H4 (cell line): ENCODE measurements at regions not wholly inside any gene's neighbourhood (a gene's known extent, or its start where the extent isn't known, plus 50 kb on each side); places are given as distances from the start of the nearest gene placed in this dataset.

Experiments used
- DNase-seq: peaks from one replicate; pipeline ENCODE4 v3.0.0-alpha.2; 2015; ENCODE audit warnings: low spot score

DNA sequence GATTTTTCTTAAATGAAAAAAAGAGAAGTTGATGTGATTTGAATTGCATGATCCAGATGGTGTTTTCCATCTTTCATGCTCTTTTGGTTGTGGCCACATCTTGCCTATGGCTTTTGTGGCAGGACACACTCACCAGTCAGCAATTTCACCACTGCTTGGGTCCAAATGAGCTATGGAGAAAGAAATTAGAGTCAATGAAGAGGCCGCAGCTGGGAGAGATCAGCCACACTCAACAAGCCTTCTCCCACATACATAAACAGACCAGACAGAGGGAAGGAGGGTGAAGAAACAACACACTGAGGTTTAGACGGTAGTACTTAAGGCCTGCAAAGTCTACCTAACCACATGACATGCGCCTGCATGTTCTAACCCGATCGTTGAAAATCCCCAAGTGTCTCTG, 110.7 kb upstream of the CDIN1 start:
- DNase-seq, result peak; percentile 66

DNA sequence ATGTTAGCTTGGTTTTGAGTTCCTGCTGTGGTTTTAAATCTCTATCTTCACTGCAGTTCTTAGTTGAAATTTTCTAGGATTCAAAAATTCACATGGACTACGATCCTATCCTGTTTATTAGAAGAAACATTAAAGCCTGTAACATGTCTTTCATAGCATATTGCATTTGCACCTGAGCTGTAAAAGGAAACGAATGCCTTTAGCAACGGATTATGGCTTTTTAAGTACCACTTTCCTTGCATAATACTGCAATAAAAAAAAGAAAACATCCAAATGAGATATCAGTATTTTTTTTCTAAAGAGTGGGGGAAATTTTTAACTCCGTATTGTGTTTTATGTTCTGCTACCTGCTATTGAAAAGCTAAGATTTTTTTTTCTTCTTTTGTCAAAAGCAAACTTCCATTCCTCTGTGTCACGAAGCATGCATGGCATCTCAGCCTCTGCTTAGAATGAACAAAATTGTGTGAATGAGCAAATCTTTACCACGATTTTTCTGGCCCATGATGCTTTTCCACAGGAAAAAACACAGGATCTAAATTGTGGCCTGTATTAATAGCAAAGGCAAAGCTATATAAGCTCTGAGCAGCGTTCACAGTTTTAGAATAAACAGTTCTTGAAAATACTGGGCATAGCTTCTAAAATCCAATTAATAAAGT, 110.0 kb upstream of the CDIN1 start:
- DNase-seq, result no peak

DNA sequence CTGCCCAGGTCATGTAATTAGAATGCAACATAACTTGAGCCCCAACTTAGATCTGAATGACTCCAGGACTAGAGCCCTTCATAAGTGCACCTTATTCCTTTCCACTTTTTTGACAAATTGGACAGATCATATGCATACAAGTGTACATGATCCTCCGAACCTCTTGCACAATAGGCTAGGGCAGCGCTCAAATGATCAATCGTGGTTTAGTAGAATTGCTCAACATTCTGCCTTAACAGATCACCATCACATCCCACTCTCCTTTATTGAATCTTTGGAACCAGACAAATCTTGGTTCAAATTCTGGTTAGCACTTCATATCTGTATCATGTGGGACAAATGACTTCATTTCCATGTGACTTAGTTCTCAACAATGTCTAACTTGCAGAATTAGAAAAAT, 106.8 kb upstream of the CDIN1 start:
- DNase-seq, result no peak

DNA sequence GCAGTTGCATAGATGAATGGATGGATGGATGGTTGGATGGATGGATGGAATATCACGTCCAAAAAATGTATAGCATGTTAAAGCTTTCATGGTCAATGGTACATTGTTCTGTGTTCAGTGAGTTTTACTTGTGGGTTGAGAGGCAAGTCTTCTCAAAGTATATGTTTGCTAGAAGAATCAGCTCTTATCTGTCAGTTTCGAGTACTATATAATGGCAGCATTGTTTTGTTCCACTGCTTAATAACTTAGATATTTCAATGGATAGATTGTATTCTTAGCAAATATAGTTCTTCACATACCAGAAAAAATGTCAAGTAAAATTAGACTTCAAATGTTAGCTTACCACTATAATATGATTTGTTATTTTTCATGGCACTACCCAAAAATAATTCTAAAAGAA, 100.9 kb upstream of the CDIN1 start:
- no peak for DNase-seq

DNA sequence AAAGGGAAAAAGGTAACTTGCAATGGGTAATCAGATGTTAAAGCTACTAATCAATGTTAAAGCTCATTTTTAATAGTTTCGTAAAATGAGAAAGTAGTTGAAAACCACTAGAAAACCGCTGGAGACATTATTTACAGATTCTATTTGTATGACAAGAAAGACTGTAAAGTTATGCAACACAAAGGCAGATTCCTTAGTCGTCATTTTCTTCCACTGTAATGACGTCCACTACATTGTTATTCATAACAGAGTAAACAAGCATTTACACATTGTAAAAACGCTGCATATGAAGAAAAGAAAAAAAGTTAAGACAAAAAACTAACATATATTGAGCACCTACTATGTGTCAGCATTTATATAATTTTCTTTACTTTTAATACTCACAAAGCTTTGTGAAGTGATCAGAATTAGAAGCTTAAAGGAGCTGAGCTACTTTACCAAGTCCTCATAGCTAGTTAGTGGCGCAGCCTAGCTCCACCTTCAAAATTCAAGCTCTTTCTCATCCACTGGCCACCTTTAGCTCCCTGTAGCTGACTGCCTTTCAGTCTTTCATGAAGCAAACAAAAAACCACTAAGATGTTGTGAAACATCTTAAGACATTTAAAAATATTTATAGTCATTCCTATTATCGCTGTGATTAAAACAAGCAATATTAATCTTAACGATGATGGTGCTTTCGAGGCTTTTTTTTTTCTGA, 100.1 kb upstream of the CDIN1 start:
- DNase-seq, result no peak

DNA sequence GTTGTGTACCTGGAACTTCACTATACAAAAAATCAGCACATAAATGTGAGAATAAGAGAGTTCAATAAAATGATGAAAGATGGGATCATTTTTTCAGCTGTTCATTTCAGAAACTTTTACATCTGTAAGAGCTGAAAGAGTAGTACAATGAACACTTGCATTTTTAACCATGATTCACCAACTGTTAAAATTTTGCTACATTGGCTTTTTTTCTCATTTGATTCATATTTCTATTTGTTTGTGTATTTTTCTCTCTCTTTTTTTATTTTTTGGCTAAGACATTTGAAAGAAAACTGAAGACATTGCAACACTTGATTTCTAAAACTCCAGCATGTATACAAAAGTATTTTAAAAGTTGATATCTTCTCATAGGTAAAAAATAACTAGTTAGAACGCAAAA, 98.3 kb upstream of the CDIN1 start:
- no peak for DNase-seq

DNA sequence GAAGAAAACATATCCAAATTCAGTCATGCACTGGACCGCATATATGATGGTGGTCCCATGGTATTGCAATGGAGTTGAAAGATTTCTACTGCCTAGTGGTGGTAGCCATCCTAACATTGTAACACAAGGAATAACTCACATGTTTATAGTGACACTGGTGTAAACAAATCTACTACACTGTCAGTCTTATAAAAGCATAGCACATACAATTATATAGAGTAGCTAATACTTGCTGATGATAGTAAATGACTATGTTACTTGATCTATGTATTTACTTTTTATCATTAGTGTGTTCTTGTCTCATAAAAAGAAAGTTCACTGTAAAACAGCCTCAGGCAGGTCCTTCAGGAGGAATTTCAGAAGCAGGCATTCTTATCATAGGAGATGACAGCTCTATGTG, 96.0 kb upstream of the CDIN1 start:
- no peak for DNase-seq

- no peak for DNase-seq
Observed at GRCh38 chr15:36484038-36484778, 95.2 kb upstream of the CDIN1 start.

GRCh38 chr15:36491912-36492311, 87.5 kb upstream of the CDIN1 start:
- DNase-seq, result no peak

GRCh38 chr15:36495456-36495991, 83.9 kb upstream of the CDIN1 start:
- DNase-seq, result no peak

GRCh38 chr15:36497901-36498300, 81.5 kb upstream of the CDIN1 start:
- DNase-seq, result no peak

- DNase-seq, result no peak
Observed at GRCh38 chr15:36498401-36498800, 81.0 kb upstream of the CDIN1 start.

DNA sequence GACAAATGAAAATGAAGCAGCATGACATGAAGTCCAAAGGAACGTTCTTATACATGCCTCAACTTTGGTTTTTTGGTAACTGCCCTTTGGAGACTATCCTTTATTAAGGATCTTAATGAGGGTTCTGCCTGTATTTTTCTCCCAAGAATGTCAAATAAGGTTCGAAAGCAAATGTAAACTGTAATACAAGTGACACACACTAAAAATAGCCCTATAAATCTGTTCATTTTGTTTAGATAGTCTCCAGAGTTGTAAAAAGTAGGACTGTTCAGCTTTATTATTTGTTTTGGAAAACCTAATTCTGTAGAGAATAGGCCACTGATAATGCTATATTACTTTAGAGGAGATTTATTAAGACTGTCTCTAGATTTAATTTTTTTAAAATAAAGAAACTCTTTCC, 80.5 kb upstream of the CDIN1 start:
- no peak for DNase-seq

GRCh38 chr15:36499412-36500389, 79.7 kb upstream of the CDIN1 start:
- DNase-seq, result no peak

DNA sequence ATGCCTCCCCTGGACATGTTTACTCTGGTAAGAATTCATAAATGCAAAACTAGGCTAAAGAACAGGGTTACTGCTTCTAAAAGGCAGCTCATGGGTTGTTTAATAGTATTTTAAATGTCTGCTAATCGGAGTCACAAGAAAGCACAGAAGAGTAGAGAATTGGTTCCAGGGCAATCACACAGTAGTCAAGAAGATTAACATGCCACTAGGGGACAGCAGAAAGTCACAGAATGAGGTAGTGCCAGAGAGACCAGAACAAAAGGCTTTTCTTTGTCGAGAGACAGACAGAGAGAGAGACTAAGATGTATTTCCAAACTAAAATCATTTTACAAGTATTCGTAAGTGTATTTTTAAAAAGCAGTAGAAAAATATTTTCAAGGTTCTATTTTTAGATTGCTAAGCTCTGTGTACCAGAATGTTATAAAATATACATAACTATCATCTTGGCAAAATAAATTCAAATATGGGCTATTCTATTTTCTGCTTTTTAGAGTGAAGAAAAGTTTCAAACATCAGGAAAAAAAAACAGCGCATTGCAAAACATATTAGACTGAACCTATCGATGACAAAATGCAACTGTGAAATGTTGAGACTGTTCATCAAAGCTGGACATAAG, 78.3 kb upstream of the CDIN1 start:
- peak; percentile 84 for DNase-seq

DNA sequence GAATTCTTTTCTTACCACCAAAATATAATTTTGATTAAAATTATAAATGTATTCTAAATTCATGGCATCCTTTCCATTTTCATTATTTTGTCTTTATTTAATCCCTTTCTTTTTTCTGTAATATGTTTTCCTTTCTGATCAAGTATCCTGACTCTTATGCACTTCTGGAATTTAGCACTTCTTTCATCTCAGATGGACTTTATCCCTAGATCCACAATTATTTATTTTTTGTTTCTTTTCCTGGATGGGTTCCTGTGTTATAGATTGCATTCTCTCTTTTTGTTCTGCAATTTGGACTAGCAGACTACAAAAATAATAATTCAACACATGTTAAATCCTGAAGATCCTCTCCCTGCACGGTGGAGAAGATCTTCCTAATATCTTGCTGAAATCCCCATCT, 76.9 kb upstream of the CDIN1 start:
- DNase-seq, result no peak

- DNase-seq, result no peak
Observed at GRCh38 chr15:36506733-36507356, 72.6 kb upstream of the CDIN1 start.

DNA sequence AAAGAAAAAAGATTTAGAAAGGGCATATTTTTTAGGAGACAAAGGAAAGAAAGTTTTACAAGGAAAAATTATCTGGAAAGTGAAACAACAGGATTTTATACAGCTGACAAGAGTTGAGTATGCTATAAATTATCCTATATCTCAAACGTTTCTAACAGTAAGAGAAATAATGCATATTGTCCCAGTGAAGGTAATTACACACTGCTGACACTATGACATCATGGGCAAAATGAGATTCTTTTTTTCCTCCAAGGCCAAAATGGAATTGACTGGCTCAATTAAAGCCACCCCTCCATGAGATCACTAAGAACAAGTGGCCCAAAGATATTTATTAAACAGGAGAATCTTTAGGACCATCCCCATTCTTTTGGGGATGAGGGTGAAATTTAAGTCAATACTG, 72.0 kb upstream of the CDIN1 start:
- no peak for DNase-seq

DNA sequence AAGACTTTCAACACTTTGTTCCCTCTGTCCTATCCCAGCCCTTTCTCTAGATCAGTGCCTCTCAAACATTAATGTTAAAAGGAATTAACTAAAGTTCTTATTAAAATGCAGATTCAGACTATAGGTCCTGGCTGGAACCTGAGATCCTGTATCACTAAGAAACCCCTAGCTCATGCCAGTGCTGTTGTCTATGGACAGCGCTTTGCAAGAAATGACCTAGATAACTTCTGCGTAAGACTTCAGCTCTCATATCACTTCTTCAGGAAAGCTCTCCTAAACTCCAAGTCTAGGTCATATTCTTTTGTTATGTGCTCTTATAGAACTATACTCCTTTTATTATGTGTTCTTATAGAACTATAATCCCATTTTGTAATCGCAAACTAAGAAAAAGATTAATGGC, 67.8 kb upstream of the CDIN1 start:
- no peak for DNase-seq

GRCh38 chr15:36517758-36518157, 61.7 kb upstream of the CDIN1 start:
- no peak for DNase-seq

GRCh38 chr15:36519067-36519466, 60.4 kb upstream of the CDIN1 start:
- DNase-seq, result no peak
